Left lung (tissue), 4 donors: ENCODE measurements at regions not wholly inside any gene's neighbourhood (a gene's known extent, or its start where the extent isn't known, plus 50 kb on each side); places are given as distances from the start of the nearest gene placed in this dataset.

Source experiments
- ATAC-seq: fragments of 200-7000 bp; cut with Tn5 transposase; one replicate; pipeline ENCODE4 v1.9.1; 2020; ENCODE audit warnings: moderate library complexity
- DNase-seq, 4 donors: peaks; one replicate each; pipeline ENCODE4 v3.0.0-alpha.2; 2013 to 2020
- H3K27ac ChIP-seq, 2 donors: fragments of 200-600 bp; sonication (generic) in 1 of 2; one replicate each; pipeline versions ENCODE4 v1.5.0 to v1.8.0; 2020 to 2021
- H3K27me3 ChIP-seq, 2 donors: fragments of 200-600 bp; sonication (generic) in 1 of 2; one replicate each; pipeline versions ENCODE4 v1.5.0 to v1.8.0; 2020 to 2021
- H3K36me3 ChIP-seq, 2 donors: fragments of 200-600 bp; sonication (generic) in 1 of 2; one replicate each; pipeline versions ENCODE4 v1.5.0 to v1.8.0; 2020 to 2021
- H3K4me1 ChIP-seq, 2 donors: fragments of 200-600 bp; one replicate each; pipeline ENCODE4 v1.8.0; 2021
- H3K4me3 ChIP-seq, 2 donors: fragments of 200-600 bp; sonication (generic) in 1 of 2; one replicate each; pipeline versions ENCODE4 v1.5.0 to v1.8.0; 2020 to 2021; ENCODE audit warnings: mild to moderate bottlenecking in 1 of 2
- H3K9me3 ChIP-seq, 2 donors: fragments of 200-600 bp; sonication (generic) in 1 of 2; one replicate each; pipeline versions ENCODE4 v1.5.0 to v1.8.0; 2020 to 2021
- CTCF ChIP-seq, 2 donors: fragments of 200-600 bp; sonication (generic) in 1 of 2; IDR thresholded peaks; one replicate each; pipeline versions ENCODE4 v1.5.0 to v1.8.0; 2021; ENCODE audit warnings: antibody characterized with exemption in 2 of 2
- intact Hi-C, 2 donors: fragments of 100-400 bp; cut with DNase I; formaldehyde crosslinking; loops; one replicate each; pipeline versions ENCODE4 v1.11.2 to v1.14.2; 2022
- donor health status: DM: no; HTN: yes; CAD: no.
- donor health status: DM: no; HTN: no; CAD: no.

DNA sequence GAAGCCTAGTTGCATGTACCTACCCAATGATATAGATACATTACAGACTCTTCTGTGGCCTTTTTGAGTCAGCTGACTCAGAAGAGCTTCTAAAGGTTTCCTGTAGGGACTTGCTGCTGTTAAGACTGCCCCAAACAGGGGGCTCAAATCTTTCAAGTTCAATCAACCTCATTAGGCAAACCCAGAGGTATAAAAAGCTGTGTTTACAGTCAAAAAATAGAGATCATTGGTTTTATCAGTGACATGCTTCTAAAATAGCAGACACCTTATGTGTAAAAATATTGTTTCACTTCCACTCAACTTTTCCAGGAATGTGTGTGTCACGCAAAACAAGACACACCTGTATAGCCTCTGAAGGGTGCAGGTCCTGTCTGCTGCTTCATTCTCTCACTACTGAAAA lies 624.3 kb upstream of the FANCL start:
- DNase-seq (no peak), ATAC-seq (no peak)
- Histone ChIP-seq H3K27me3 (no peaks in the 10 kb centered on the region), H3K9me3 (no peaks in the 10 kb centered on the region), H3K4me1 (no peaks in the 10 kb centered on the region), H3K36me3 (no peaks in the 10 kb centered on the region), H3K4me3 (no peak overlapping the region), H3K27ac (no peak overlapping the region)
- intact Hi-C loops: no loop called here
- no peak for TF ChIP-seq CTCF (IDR thresholded peaks at IDR 0.05)

DNA sequence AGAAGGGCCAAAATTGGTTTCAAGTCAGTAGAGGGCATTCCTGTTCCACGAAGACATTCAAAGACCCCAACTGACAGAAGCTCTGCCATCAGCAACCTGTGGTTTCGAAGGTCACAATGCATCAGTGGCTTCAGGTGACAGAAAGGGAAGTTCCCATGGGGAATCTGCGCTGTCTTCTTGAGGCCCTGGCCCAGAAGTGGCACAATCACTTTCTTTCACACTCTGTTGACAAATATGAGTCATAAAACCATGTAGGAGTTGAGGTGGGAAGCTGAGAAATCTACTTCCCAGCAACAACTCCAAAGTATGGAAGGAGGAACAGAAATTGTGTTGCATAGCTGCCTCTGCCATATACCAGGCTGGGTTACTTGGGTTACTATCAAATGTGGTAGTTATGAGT lies 621.1 kb upstream of the FANCL start:
- TF ChIP-seq CTCF (IDR thresholded peaks at IDR 0.05): no peak
- no peaks in the 10 kb centered on the region for H3K4me1 ChIP-seq
- H3K9me3 ChIP-seq: no peaks in the 10 kb centered on the region
- no peak for ATAC-seq
- DNase-seq: no peak
- H3K27ac ChIP-seq: no peak overlapping the region
- no peaks in the 10 kb centered on the region for H3K36me3 ChIP-seq
- H3K27me3 ChIP-seq: no peaks in the 10 kb centered on the region
- intact Hi-C loops: no loop called here
- no peak overlapping the region for H3K4me3 ChIP-seq

- no peaks in the 10 kb centered on the region for H3K27me3 ChIP-seq
- TF ChIP-seq CTCF (IDR thresholded peaks at IDR 0.05): no peak
- H3K36me3 ChIP-seq: no peaks in the 10 kb centered on the region
- no peaks in the 10 kb centered on the region for H3K9me3 ChIP-seq
- no peak overlapping the region for H3K4me3 ChIP-seq
- intact Hi-C loops: no loop called here
- no peaks in the 10 kb centered on the region for H3K4me1 ChIP-seq
- no peak for ATAC-seq
- no peak for DNase-seq
- no peak overlapping the region for H3K27ac ChIP-seq
Measured at GRCh38 chr2:58860586-58860985, 619.5 kb upstream of the FANCL start.

DNA sequence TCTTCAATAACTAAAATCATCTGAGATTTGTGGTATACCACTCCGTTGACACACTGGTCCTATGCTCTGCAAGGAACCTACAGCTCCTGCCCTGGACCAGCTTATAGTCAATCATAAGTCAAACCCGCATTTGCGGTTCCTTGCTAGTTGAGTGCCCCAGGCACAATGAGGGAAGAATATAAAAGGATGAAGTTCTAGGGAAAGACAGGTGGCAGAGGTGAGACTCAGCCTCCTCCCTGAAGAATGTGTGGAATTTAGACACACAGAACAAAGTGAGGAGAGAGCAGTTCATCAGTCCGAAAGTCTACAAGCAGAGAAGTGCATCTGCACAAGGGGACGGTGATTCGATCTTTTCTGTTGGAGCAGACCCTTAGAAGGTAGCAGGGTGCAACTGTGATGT lies 615.0 kb upstream of the FANCL start:
- H3K27ac ChIP-seq: no peak overlapping the region
- no peak for ATAC-seq

DNA sequence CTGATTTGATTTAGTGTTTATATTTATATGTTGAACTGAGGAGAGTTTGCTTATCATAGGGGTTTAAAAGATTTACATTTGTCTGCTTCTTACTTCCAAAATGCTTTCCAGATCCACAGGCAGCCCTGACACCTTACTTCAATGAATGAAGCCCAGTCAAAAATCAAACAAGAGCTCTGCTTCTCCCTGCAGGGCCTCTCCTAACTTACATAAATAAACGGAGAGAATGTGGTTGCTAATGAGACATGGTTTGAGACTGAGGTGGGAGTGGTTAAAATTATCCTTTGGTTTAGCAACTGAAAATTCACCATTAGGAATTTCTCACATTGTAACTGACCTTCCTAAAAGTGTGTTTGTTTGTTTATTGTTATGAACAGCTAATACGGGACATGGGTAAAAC lies 612.3 kb upstream of the FANCL start:
- Histone ChIP-seq H3K4me3 (no peak overlapping the region), H3K4me1 (no peaks in the 10 kb centered on the region), H3K27ac (no peak overlapping the region), H3K9me3 (no peaks in the 10 kb centered on the region), H3K36me3 (no peaks in the 10 kb centered on the region), H3K27me3 (no peaks in the 10 kb centered on the region)
- intact Hi-C loops: no loop called here
- no peak for TF ChIP-seq CTCF (IDR thresholded peaks at IDR 0.05)
- ATAC-seq (no peak), DNase-seq (no peak)

More for the DNA sequence above, 615.0 kb upstream of the FANCL start:
- H3K9me3 ChIP-seq: no peaks in the 10 kb centered on the region
- no peak overlapping the region for H3K4me3 ChIP-seq
- no peaks in the 10 kb centered on the region for H3K27me3 ChIP-seq
- intact Hi-C loops: no loop called here
- DNase-seq: no peak
- no peaks in the 10 kb centered on the region for H3K36me3 ChIP-seq
- no peaks in the 10 kb centered on the region for H3K4me1 ChIP-seq
- TF ChIP-seq CTCF (IDR thresholded peaks at IDR 0.05): no peak
